GM18868 (cell line): ENCODE measurements at regions not wholly inside any gene's neighbourhood (a gene's known extent, or its start where the extent isn't known, plus 50 kb on each side); places are given as distances from the start of the nearest gene placed in this dataset.
A peak's percentile ranks its signal among the peaks of the same experiment; 100 is the strongest.

Experiments used
- ATAC-seq: cut with Tn5 transposase; IDR thresholded peaks from one replicate; pipeline ENCODE4 v1.9.1; 2021; ENCODE audit warnings: mild to moderate bottlenecking, moderate library complexity; ENCODE audit not compliant: unreplicated experiment

- peak; percentile 58 for ATAC-seq
These were observed 156.2 kb downstream of the MELK start for GRCh38 chr9:36728651-36729520.

DNA sequence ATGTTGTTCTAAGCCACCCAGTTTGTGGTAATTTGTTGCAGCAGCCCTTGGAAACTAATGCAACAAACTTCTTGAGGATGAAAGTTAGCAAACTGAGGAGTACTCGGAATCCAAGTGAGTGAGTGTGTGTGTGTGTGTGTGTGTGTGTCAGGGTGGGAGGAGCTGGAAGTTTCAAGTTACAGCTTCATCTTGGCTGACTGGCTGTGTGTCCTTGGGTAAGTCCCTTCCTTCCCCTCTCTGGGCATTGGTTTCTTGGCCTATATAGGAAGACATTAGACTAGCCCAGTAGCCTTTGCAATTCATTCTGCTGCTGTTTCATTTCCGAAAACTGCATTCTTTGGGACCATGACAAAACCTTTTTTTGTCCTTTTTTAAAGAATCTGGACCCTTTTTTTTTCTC lies 157.2 kb downstream of the MELK start:
- no peak for ATAC-seq

DNA sequence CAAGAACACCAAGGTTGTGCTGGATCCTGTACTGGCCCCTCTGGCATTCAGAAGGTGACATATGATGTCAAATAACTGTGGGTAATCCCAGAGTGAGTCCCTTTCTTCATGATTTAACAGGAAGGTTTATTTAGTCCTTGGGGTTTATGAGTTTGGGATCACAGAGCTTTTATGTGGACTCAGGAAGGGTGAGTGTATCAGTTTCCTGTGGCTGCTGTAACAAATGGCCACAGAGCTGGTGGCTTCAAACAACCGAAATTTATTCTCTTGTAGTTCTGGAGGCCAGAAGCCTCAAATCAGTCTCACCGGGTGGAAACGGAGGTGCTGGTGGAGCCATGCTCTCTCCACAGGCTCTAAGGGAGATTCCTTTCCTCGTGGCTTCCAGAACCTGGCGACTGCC lies 157.7 kb downstream of the MELK start:
- no peak for ATAC-seq

- ATAC-seq, result no peak
These were observed 158.6 kb downstream of the MELK start for GRCh38 chr9:36731068-36731956.

- ATAC-seq, result no peak
These were observed 162.0 kb downstream of the MELK start for GRCh38 chr9:36734737-36735136.

- ATAC-seq, result no peak
These were observed 164.0 kb downstream of the MELK start for GRCh38 chr9:36736648-36737047.

- ATAC-seq, result no peak
These were observed 165.8 kb downstream of the MELK start for GRCh38 chr9:36738318-36738976.

- ATAC-seq, result no peak
These were observed 166.8 kb downstream of the MELK start for GRCh38 chr9:36739373-36740116.

DNA sequence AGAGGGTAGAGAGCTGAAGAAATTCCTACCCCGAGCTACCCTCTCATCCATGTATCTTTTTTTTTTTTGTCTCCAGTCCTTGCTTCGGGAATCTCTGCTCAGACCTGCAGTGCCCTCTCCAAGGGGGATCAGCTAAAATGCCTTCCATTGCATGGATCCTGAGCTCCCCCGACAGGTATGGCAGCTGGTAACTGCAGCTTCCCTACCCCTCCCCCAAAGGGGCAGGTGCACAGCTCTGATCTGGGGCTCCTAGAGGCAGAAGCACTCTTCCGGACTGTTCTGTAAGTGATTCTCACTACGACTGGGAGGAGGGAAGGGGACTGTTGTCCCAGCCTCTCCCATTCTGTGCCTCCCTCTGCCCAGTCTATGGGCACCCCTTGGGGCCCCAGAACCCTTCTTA lies 169.6 kb downstream of the MELK start:
- no peak for ATAC-seq

DNA sequence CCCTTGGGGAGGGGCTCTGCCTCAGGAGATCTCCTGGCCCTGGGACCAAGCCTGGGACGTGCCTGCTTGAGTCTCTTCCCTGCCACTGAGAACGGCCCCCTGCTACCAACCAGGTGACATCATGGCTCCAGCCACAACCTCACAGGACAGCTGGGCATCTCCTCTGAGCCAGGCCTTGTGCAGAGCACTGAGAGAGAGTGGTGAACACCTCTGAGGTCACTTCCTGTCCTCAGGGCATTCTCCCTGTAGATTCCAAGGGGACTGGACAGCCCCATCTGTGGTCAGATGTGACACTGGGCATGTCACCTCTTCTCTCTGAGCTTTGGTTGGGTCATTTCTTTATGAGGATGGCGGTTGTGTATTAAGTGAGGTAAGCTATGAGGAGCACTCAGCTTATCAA lies 172.0 kb downstream of the MELK start:
- no peak for ATAC-seq

DNA sequence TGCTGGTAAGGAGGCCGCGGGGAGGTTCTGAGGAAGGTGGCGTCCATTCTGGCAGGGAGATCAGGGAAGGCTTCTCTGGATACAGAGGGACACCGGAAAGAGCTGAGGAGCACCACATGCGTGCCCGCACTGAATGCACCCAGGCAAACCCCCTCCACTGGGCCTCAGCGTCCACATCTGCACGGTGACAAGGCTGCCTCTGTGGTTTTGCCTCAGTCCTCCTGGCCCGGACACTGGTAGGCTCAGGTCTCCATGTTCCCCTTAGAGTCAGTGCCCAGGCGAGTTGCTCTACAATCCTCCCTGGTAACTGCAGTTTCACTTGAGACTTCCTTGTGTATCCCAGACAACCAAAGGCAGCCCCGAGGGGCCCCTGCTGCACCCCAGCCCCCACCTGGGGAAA lies 173.3 kb downstream of the MELK start:
- ATAC-seq, result no peak

DNA sequence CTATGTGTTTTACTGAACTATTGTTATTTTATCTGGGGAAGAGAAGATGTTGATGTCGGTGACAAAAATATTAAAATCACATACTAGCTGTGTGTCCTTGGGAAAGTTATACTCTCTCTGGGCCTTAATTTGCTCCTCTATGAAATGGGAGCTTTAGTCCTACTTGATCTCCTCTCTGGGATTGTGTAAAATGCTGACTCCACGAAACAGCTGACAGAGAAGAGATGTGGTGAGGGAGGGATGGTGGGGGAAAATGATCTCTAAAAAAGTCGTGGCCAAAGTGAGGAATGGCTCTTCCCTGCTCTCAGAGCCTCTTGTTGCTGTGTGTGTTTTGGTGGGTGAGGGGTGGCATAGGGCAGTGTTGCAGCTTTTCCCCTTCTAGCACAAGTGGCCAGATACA lies 173.7 kb downstream of the MELK start:
- ATAC-seq, result no peak

- ATAC-seq, result no peak
These were observed 175.7 kb downstream of the MELK start for GRCh38 chr9:36748322-36748899.

DNA sequence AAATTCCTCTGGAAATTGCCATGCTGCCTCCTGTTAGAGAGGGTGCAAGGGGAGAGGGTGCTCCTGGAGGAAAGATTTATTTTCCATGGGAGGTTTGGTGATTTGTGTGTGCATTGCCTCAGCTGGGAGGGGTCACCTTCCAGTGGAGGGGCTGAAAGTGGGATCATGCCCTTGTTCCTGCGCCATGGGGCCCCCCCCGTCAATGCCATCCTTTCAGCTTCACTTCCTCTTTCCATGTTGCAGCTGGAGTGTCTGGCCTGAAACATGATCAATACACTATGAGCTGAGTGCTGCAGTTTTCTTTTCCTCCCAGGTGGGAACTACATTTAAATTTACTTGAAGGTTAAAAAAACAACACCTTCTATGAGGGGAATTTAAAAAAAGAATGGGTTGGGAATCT lies 176.8 kb downstream of the MELK start:
- ATAC-seq, result no peak

- no peak for ATAC-seq
These were observed 177.9 kb downstream of the MELK start for GRCh38 chr9:36750630-36751029.

DNA sequence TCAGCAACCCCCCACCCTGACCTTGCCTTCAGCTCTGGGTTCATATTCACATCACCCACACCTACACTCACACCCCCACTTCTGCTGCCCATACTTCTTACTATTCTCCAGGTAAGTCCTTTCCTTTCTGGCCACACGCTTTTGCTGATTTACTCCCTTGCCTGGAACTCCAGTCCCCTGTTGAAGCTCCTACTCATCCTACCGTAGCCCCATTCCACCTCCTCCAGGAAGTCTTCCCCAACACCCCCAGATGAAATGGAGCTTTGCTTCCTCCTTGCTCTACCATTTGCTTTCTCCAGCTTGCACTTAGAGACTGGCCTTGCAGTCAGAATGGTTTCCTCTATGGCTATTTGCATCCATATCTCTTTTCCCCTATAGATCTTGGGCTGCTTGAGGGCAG lies 182.3 kb downstream of the MELK start:
- ATAC-seq, result no peak

DNA sequence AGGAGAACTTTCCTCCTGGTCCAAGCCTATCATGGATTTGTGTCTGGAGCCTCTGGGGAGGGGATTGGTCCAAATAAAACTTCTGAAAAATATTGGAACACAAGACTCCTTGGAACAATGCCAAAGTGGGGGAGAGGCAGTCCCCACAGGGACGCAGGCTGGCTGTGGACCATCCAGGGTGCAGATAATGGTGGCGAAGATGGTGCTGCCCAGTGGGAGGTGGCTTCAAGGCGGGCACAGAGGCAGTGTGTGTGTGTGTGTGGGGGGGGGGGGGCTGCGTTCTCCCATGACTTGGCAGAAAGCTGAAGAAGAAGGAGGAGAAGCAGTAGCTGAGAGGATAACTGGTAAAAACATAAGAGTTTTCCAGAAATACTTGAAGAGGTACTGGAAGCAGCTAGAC lies 186.4 kb downstream of the MELK start:
- ATAC-seq, result no peak

GRCh38 chr9:36759976-36760375 lies 187.3 kb downstream of the MELK start:
- ATAC-seq, result no peak

GRCh38 chr9:36760667-36761420 lies 188.1 kb downstream of the MELK start:
- ATAC-seq, result no peak

DNA sequence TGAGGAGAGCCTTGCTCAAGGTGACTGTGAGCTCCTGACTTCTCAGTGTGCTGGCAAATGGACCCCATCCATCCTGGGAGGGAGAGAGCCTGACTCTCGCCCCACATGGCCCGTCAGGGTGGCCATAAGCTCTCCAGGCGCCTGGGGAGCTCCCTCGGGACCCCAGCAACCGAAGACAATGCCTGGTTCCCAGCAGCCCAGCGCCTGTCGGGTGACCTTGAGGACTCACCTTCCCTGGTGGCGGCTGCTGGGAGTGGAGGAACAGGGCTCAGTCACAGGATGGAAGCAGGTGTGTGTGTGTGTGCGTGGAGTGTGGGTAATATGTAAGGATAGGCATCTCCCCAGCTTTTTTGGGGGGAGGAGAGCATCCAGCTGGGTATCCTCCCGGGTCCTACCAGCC lies 190.3 kb downstream of the MELK start:
- ATAC-seq, result no peak
